Smooth muscle cell (in vitro differentiated cells): ENCODE measurements at regions not wholly inside any gene's neighbourhood (a gene's known extent, or its start where the extent isn't known, plus 50 kb on each side); places are given as distances from the start of the nearest gene placed in this dataset.

Experiments
- DNase-seq: peaks from one replicate; lab custom pipeline; 2025; ENCODE audit not compliant: unreplicated experiment; lab: John Stamatoyannopoulos, UW
- H2AFZ ChIP-seq: fragments of 200-600 bp; sonication (generic); 2 replicates; pipeline ENCODE4 v1.6.0; 2016; ENCODE audit warnings: antibody characterized with exemption, low read depth, mild to moderate bottlenecking
- H3F3A ChIP-seq: fragments of 200-600 bp; sonication (generic); 2 replicates; pipeline ENCODE4 v1.6.0; 2017; ENCODE audit warnings: antibody characterized with exemption, low read depth
- H3K27ac ChIP-seq: fragments of 200-600 bp; sonication (generic); 2 replicates; pipeline ENCODE4 v1.5.1; 2016; ENCODE audit warnings: low read depth, mild to moderate bottlenecking
- H3K27me3 ChIP-seq: fragments of 200-600 bp; sonication (generic); 2 replicates; pipeline ENCODE4 v1.6.1; 2016; ENCODE audit warnings: low read depth, mild to moderate bottlenecking
- H3K36me3 ChIP-seq: fragments of 200-600 bp; sonication (generic); 2 replicates; pipeline ENCODE4 v1.5.1; 2016; ENCODE audit warnings: low read depth
- H3K4me1 ChIP-seq: fragments of 200-600 bp; sonication (generic); 2 replicates; pipeline ENCODE4 v1.5.1; 2016; ENCODE audit warnings: low read depth
- H3K4me2 ChIP-seq: fragments of 200-600 bp; sonication (generic); 2 replicates; pipeline ENCODE4 v1.6.0; 2016; ENCODE audit warnings: mild to moderate bottlenecking
- H3K4me3 ChIP-seq: fragments of 200-600 bp; sonication (generic); 2 replicates; pipeline ENCODE4 v1.5.1; 2016; ENCODE audit warnings: mild to moderate bottlenecking
- H3K79me2 ChIP-seq: fragments of 200-600 bp; sonication (generic); 2 replicates; pipeline ENCODE4 v1.6.0; 2016; ENCODE audit warnings: low read depth, mild to moderate bottlenecking
- H3K9ac ChIP-seq: fragments of 200-600 bp; sonication (generic); 2 replicates; pipeline ENCODE4 v1.6.0; 2016; ENCODE audit warnings: low read depth
- H3K9me3 ChIP-seq: fragments of 200-600 bp; sonication (generic); replicated peaks from 2 replicates; pipeline ENCODE4 v1.5.1; 2016; ENCODE audit warnings: low read depth
- H4K20me1 ChIP-seq: fragments of 200-600 bp; sonication (generic); 2 replicates; pipeline ENCODE4 v1.6.0; 2016; ENCODE audit warnings: low read depth
- WGBS: methylation state at CpG from one replicate; pipeline ENCODE4 v1.1.7; 2016; ENCODE audit warnings: low lambda C conversion rate; 5-methylcytosine and 5-hydroxymethylcytosine counted together
- TF ChIP-seq, protein P1 (sequence below): fragments of 200-600 bp; sonication (generic); IDR thresholded peaks from 2 replicates; pipeline ENCODE4 v1.5.1; 2017; ENCODE audit warnings: borderline replicate concordance, mild to moderate bottlenecking, antibody characterized with exemption; ENCODE audit not compliant: insufficient read depth, poor library complexity, severe bottlenecking

DNA sequence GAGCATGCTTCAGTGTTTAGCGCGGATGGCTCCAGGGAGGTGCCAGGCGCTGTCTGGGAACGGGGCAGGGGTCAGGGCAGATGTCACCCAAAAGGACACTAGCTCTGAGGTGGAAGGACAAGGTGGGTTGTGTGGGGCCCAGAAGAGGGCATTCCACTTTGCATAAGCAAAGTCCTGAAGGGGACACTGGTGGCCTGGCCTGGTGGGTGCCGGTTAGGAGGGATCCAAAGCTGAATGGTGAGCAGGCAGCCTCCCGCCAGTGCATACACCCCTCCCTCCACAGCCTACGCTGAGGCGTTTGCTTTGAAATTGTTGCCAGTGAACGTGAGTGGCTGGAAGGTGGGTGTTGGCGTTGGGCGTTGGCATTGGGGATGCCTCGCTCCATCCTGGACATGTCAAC is 192.1 kb downstream of the BMP7 start:
- Histone ChIP-seq H3K9ac (no peak overlapping the region), H3K27ac (no peak overlapping the region), H3K4me1 (peaks cover 11% of the 10 kb centered on the region), H3K9me3 (no peaks in the 10 kb centered on the region), H3K4me2 (no peak overlapping the region), H3K27me3 (no peaks in the 10 kb centered on the region), H3K36me3 (no peaks in the 10 kb centered on the region), H3K4me3 (no peak overlapping the region), H4K20me1 (no peaks in the 10 kb centered on the region), H2AFZ (no peak overlapping the region), H3K79me2 (no peaks in the 10 kb centered on the region), H3F3A (peaks cover 6% of the 10 kb centered on the region)
- over 99% methylated on average over 12 of the region's 12 CpGs for WGBS
- TF ChIP-seq, protein P1, sequence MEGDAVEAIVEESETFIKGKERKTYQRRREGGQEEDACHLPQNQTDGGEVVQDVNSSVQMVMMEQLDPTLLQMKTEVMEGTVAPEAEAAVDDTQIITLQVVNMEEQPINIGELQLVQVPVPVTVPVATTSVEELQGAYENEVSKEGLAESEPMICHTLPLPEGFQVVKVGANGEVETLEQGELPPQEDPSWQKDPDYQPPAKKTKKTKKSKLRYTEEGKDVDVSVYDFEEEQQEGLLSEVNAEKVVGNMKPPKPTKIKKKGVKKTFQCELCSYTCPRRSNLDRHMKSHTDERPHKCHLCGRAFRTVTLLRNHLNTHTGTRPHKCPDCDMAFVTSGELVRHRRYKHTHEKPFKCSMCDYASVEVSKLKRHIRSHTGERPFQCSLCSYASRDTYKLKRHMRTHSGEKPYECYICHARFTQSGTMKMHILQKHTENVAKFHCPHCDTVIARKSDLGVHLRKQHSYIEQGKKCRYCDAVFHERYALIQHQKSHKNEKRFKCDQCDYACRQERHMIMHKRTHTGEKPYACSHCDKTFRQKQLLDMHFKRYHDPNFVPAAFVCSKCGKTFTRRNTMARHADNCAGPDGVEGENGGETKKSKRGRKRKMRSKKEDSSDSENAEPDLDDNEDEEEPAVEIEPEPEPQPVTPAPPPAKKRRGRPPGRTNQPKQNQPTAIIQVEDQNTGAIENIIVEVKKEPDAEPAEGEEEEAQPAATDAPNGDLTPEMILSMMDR: no peak
- no peak for DNase-seq

DNA sequence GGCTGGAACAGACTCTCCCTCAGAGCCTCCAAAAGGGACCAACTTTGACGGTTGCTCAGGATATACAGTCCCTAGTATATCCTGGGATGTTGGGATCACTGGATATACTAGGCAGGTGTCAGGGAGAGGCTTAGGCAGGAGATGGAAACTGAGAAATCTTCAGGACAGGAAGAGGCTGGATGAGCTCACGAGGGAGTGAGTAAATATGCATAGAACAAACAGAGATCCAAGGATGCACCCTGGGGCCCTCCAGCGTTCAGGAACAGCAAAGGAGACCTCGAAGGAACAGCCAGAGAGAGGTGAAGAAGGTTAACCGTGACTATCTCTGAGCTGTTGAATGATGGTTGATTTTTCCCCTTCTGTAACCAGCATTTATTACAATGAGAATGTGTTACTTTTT is 191.3 kb downstream of the BMP7 start:
- no peak for DNase-seq
- Histone ChIP-seq H3K27me3 (no peaks in the 10 kb centered on the region), H3K27ac (no peak overlapping the region), H3K4me2 (no peak overlapping the region), H3F3A (peaks cover 6% of the 10 kb centered on the region), H3K9ac (no peak overlapping the region), H2AFZ (no peak overlapping the region), H3K36me3 (no peaks in the 10 kb centered on the region), H4K20me1 (no peaks in the 10 kb centered on the region), H3K9me3 (no peaks in the 10 kb centered on the region), H3K4me1 (peaks cover 11% of the 10 kb centered on the region), H3K79me2 (no peaks in the 10 kb centered on the region), H3K4me3 (no peak overlapping the region)
- 94% methylated on average over 5 of the region's 5 CpGs for WGBS
- TF ChIP-seq, protein P1: no peak

DNA sequence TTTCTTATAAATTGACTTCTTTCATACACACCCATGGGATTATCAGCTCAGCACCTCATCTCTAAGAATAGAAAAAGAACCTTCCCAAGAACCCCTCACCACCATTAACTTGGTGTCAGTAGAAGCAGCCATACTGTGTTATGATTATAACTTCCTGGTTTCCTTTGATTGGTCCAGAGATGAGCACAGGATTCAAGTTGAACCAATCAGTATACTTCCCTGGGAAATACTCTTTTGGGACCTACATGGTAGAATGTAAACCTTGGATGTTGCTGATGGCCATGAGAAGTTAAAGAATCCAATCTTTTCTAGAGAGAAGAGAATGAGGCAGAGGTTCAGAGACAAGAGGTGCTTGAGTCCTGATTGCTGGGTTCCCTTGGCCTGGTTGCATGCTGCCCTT is 190.8 kb downstream of the BMP7 start:
- Histone ChIP-seq H3K4me1 (peaks cover 11% of the 10 kb centered on the region), H3K36me3 (no peaks in the 10 kb centered on the region), H3F3A (peaks cover 6% of the 10 kb centered on the region), H3K27ac (peak overlapping the region; percentile 32), H3K9me3 (no peaks in the 10 kb centered on the region), H2AFZ (no peak overlapping the region), H3K79me2 (no peaks in the 10 kb centered on the region), H4K20me1 (no peaks in the 10 kb centered on the region), H3K4me2 (no peak overlapping the region), H3K27me3 (no peaks in the 10 kb centered on the region), H3K4me3 (no peak overlapping the region), H3K9ac (no peak overlapping the region)
- TF ChIP-seq, protein P1: no peak
- DNase-seq: no peak

DNA sequence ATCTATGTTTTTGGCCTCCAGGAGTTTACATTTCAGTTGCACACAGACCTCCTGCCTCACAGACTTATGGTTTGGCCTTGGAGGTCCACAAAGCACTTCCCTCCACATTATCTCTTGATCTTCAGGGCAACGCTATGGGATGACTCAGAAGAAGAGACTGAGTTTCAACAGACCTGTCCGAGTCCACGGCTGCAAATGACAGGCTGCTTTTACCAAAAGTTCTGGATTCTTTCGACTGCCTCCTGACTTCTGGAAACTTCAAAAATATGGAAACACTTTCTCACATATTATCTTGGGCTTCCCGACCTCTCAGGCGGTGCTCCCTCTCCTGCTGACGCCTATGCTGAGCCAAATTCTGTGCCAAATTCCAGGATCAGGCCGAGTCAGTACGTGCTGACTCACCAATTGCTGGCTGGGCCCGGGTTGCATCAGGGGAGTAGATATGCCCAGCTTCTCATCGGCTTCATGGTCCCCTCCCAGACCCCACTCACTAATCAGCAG is 190.2 kb downstream of the BMP7 start:
- Histone ChIP-seq H3K27ac (peak overlapping the region; percentile 32), H3K9ac (no peak overlapping the region), H3K4me3 (no peak overlapping the region), H3K27me3 (no peaks in the 10 kb centered on the region), H2AFZ (peak overlapping the region; percentile 48), H3K9me3 (no peaks in the 10 kb centered on the region), H4K20me1 (no peaks in the 10 kb centered on the region), H3K4me1 (peaks cover 7% of the 10 kb centered on the region), H3K4me2 (no peak overlapping the region), H3K79me2 (no peaks in the 10 kb centered on the region), H3F3A (peaks cover 6% of the 10 kb centered on the region), H3K36me3 (no peaks in the 10 kb centered on the region)
- WGBS: 23% methylated on average over 11 of the region's 11 CpGs
- no peak for DNase-seq
- TF ChIP-seq, protein P1: no peak
